Fibroblast of lung (primary cell): ENCODE measurements at regions not wholly inside any gene's neighbourhood (a gene's known extent, or its start where the extent isn't known, plus 50 kb on each side); places are given as distances from the start of the nearest gene placed in this dataset.
A peak's percentile ranks its signal among the peaks of the same experiment; 100 is the strongest.

ENCODE experiments used
- DNase-seq, 2 donors: peaks; one replicate each; pipeline versions ENCODE4 v3.0.0 to v3.0.0-alpha.2; 2010; ENCODE audit warnings: low read depth in 2 of 2
- H2AFZ ChIP-seq: 2 replicates; pipeline ENCODE4 v1.5.1; 2012; ENCODE audit warnings: low read length, control low read depth, inconsistent platforms
- H3K27ac ChIP-seq: 2 replicates; pipeline ENCODE4 v1.5.1; 2011; ENCODE audit warnings: low read length, control low read depth; ENCODE audit not compliant: insufficient read depth
- H3K27me3 ChIP-seq: 2 replicates; pipeline ENCODE4 v1.5.1; 2011; ENCODE audit warnings: mild to moderate bottlenecking, low read length; ENCODE audit not compliant: control insufficient read depth, insufficient read depth
- H3K36me3 ChIP-seq: 2 replicates; pipeline ENCODE4 v1.5.1; 2011; ENCODE audit warnings: low read length; ENCODE audit not compliant: control insufficient read depth, insufficient read depth
- H3K4me1 ChIP-seq: 2 replicates; pipeline ENCODE4 v1.5.1; 2011; ENCODE audit warnings: low read length; ENCODE audit not compliant: control insufficient read depth, insufficient read depth; ENCODE audit errors: extremely low read depth
- H3K4me2 ChIP-seq: 2 replicates; pipeline ENCODE4 v1.5.1; 2011; ENCODE audit warnings: low read length, control low read depth; ENCODE audit not compliant: insufficient read depth; ENCODE audit errors: extremely low read depth
- H3K4me3 ChIP-seq, 4 experiments: fragments of 200-600 bp in 1 of 4; sonication (generic) in 1 of 4; replicated peaks in 1 of 4; 2 replicates each; pipeline ENCODE4 v1.5.1; 2011 to 2016; ENCODE audit warnings: low read length in 4 of 4, low read depth in 3 of 4, mild to moderate bottlenecking in 3 of 4, control low read depth in 2 of 4, inconsistent platforms in 1 of 4, mixed read lengths in 1 of 4; ENCODE audit not compliant: insufficient read depth in 1 of 4; ENCODE audit errors: control extremely low read depth in 1 of 4
- H3K79me2 ChIP-seq: 2 replicates; pipeline ENCODE4 v1.5.1; 2012; ENCODE audit warnings: mild to moderate bottlenecking, low read length, inconsistent platforms; ENCODE audit not compliant: control insufficient read depth, insufficient read depth
- H3K9ac ChIP-seq: 2 replicates; pipeline ENCODE4 v1.5.1; 2011; ENCODE audit warnings: mild to moderate bottlenecking, low read length, control low read depth; ENCODE audit not compliant: insufficient read depth
- H3K9me3 ChIP-seq: 2 replicates; pipeline ENCODE4 v1.5.1; 2012; ENCODE audit warnings: low read depth, low read length; ENCODE audit not compliant: control insufficient read depth, insufficient read depth
- H4K20me1 ChIP-seq: 2 replicates; pipeline ENCODE4 v1.5.1; 2011; ENCODE audit warnings: low read length; ENCODE audit not compliant: control insufficient read depth, insufficient read depth; ENCODE audit errors: extremely low read depth
- EZH2 ChIP-seq: IDR thresholded peaks from 2 replicates; pipeline ENCODE4 v1.5.1; 2012; ENCODE audit warnings: low read length, control low read depth, mild to moderate bottlenecking; ENCODE audit errors: missing control alignments
- TF ChIP-seq, protein P1 (sequence below), 2 donors: IDR thresholded peaks in 1 of 2; conservative IDR thresholded peaks in 1 of 2; 1 replicate in 1 of 2; 2 replicates in 1 of 2; pipeline ENCODE4 v1.5.1; 2011 to 2012; ENCODE audit warnings: low read length in 2 of 2, control low read depth in 1 of 2, inconsistent platforms in 1 of 2, low read depth in 1 of 2, mild to moderate bottlenecking in 1 of 2

GRCh38 chr3:194070634-194071409, 65.1 kb upstream of the HES1 start:
- Histone ChIP-seq H3K9ac (peak overlapping the region; percentile 63), H3K9me3 (no peaks in the 10 kb centered on the region), H3K79me2 (no peaks in the 10 kb centered on the region), H3K27ac (no peak overlapping the region), H3K4me1 (no peaks in the 10 kb centered on the region), H3K36me3 (no peaks in the 10 kb centered on the region), H4K20me1 (no peaks in the 10 kb centered on the region), H3K4me3 (peak overlapping the region in 1 of 4 experiments; percentile 49), H3K27me3 (peaks cover 19% of the 10 kb centered on the region), H3K4me2 (peak overlapping the region; percentile 79), H2AFZ (no peak overlapping the region)
- no peak for TF ChIP-seq EZH2
- TF ChIP-seq, protein P1, sequence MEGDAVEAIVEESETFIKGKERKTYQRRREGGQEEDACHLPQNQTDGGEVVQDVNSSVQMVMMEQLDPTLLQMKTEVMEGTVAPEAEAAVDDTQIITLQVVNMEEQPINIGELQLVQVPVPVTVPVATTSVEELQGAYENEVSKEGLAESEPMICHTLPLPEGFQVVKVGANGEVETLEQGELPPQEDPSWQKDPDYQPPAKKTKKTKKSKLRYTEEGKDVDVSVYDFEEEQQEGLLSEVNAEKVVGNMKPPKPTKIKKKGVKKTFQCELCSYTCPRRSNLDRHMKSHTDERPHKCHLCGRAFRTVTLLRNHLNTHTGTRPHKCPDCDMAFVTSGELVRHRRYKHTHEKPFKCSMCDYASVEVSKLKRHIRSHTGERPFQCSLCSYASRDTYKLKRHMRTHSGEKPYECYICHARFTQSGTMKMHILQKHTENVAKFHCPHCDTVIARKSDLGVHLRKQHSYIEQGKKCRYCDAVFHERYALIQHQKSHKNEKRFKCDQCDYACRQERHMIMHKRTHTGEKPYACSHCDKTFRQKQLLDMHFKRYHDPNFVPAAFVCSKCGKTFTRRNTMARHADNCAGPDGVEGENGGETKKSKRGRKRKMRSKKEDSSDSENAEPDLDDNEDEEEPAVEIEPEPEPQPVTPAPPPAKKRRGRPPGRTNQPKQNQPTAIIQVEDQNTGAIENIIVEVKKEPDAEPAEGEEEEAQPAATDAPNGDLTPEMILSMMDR (conservative IDR thresholded peaks at IDR 0.05 in 1 of 2, IDR thresholded peaks at IDR 0.05 in 1 of 2; ENCODE audit: low read depth in 1 of 2, low read length in 2 of 2): no peak
- DNase-seq: peak; percentile 76 to 95

GRCh38 chr3:194072097-194072428, 63.9 kb upstream of the HES1 start:
- H2AFZ ChIP-seq: no peak overlapping the region
- no peaks in the 10 kb centered on the region for H3K79me2 ChIP-seq
- no peak overlapping the region for H3K27ac ChIP-seq
- no peaks in the 10 kb centered on the region for H3K4me1 ChIP-seq
- no peak overlapping the region for H3K4me2 ChIP-seq
- no peak overlapping the region for H3K9ac ChIP-seq
- no peaks in the 10 kb centered on the region for H3K36me3 ChIP-seq
- TF ChIP-seq EZH2: no peak
- TF ChIP-seq, protein P1 (conservative IDR thresholded peaks at IDR 0.05 in 1 of 2, IDR thresholded peaks at IDR 0.05 in 1 of 2; ENCODE audit: low read depth in 1 of 2, low read length in 2 of 2): no peak
- DNase-seq: peak in 1 of 2 donors; percentile 40
- H3K27me3 ChIP-seq: peaks cover 20% of the 10 kb centered on the region
- no peak overlapping the region for H3K4me3 ChIP-seq
- H3K9me3 ChIP-seq: no peaks in the 10 kb centered on the region
- no peaks in the 10 kb centered on the region for H4K20me1 ChIP-seq

GRCh38 chr3:194072691-194073279, 63.2 kb upstream of the HES1 start:
- Histone ChIP-seq H3K4me3 (no peak overlapping the region), H3K4me1 (no peaks in the 10 kb centered on the region)

More at GRCh38 chr3:194072691-194073279, 63.2 kb upstream of the HES1 start:
- H3K27ac ChIP-seq: no peak overlapping the region
- H3K9ac ChIP-seq: no peak overlapping the region
- no peak overlapping the region for H3K4me2 ChIP-seq
- no peak for DNase-seq
- H3K36me3 ChIP-seq: no peaks in the 10 kb centered on the region
- TF ChIP-seq, protein P1 (conservative IDR thresholded peaks at IDR 0.05 in 1 of 2, IDR thresholded peaks at IDR 0.05 in 1 of 2; ENCODE audit: low read depth in 1 of 2, low read length in 2 of 2): no peak
- no peak for TF ChIP-seq EZH2
- H2AFZ ChIP-seq: no peak overlapping the region
- H3K27me3 ChIP-seq: peaks cover 24% of the 10 kb centered on the region
- H4K20me1 ChIP-seq: no peaks in the 10 kb centered on the region
- H3K9me3 ChIP-seq: no peaks in the 10 kb centered on the region
- H3K79me2 ChIP-seq: no peaks in the 10 kb centered on the region
